ENCODE measurements at regions not wholly inside any gene's neighbourhood (a gene's known extent, or its start where the extent isn't known, plus 50 kb on each side); places are given as distances from the start of the nearest gene placed in this dataset.

DNA sequence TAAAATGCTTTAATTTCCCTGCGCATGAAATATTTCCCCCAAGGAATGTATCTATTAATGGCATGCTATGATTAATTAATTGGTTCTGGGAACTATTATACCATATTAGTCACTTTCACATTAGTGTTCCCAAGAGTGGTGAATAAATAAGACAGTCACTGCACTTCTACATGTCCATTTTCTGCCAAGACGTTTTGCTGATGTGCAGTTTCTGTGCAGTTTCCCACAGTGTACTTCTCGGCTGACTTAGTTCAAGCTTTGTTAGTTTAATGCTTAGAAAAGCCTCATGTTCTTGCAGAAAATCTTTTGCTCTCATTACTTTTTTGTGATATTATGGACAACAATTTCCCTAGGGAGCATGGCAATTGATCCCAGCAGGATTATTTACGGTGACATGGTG, 1014.5 kb downstream of the BRINP3 start:
- TF ChIP-seq CTCF (conservative IDR thresholded peaks at IDR 0.05) (no peak), EZH2 (IDR thresholded peaks at IDR 0.05; ENCODE audit: low read depth) (no peak)

Data from PC-9 (cell line).